ENCODE measurements at regions not wholly inside any gene's neighbourhood (a gene's known extent, or its start where the extent isn't known, plus 50 kb on each side); places are given as distances from the start of the nearest gene placed in this dataset.

DNA sequence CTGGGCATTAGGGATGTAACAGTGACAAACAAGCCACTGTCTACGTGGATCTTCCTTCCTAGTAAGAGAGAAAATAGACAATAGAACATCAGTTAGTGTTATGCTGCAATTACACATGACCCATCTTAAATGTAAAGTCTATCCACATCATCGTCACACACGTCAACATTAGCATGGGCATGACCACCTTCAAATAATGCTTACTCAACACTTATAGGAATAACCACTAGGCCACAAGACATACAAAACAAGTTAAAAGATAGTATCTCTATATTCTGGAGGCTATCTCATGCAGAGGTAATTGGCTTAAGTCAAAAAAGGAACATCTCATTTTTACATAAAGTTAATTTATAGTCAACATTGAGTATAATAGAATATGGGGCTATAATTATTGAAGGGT lies 156.5 kb downstream of the MOXD1 start:
- 67 to 100% (median 94%) methylated on average over 1 to 3 of the region's 3 CpGs; no CpG with 5 or more reads in 2 of the 10 experiments for WGBS, 10 experiments
- H3K4me3 ChIP-seq = no peak overlapping the region
- no peak for ATAC-seq (replicated peaks in 6 of 8)
- H3K27ac ChIP-seq = no peak overlapping the region
- in situ Hi-C loops (cut with MboI; ENCODE audit: low pct_unique_long_range_greater_than_20kb in 2 of 9, low sequenced_read_pairs in 9 of 9, unreplicated experiment in 9 of 9) = no loop called here
- H3K4me1 ChIP-seq (replicated peaks in 1 of 2) = no peaks in the 10 kb centered on the region

DNA sequence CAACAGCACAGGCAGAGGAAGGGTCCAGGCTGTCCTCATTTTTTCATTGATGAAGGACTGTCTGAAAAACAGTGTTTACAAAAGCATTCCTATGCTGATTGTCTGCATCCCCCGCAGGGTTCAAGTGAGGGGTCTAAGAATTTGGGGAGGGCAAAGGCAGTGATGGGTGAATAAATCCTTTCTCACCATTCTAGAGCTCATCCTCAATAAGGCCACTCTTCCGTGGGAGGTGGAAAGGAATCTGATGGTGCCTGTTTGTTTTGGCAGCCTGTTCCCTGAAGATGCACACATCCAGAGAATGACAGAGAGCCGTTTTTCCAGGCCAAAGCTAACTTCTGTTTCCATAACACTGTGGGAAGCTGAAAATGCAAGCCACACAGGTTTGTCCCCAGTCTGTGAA lies 164.5 kb downstream of the MOXD1 start:
- WGBS, 10 experiments = 0 to 28% (median 15%) methylated on average over 1 to 3 of the region's 3 CpGs; no CpG with 5 or more reads in 2 of the 10 experiments
- Histone ChIP-seq H3K4me1 (replicated peaks in 1 of 2) (no peaks in the 10 kb centered on the region), H3K27ac (no peak overlapping the region), H3K4me3 (no peak overlapping the region)
- peak in 2 of 8 experiments; percentile 21 to 92 for ATAC-seq (replicated peaks in 6 of 8)
- in situ Hi-C loops (cut with MboI; ENCODE audit: low pct_unique_long_range_greater_than_20kb in 2 of 9, low sequenced_read_pairs in 9 of 9, unreplicated experiment in 9 of 9) = no loop called here

DNA sequence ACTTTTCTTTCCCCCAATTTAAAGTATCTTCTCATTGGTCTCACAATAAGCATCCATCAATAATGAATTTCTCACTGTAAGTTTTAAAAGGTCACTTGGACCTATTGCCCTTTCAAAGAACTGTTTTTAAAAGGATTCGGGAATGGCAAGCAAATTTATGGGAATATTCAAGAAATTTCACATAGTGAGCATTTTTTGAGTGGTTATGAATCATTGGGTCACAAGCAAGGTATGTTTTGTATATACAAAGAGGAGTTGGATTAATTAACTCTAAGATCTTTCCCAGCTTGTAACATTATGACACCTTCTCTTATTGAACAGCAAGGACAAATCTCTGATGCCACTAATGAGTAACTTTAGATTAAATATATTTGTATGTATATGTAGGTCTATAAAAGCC lies 165.0 kb downstream of the MOXD1 start:
- in situ Hi-C loops (cut with MboI; ENCODE audit: low pct_unique_long_range_greater_than_20kb in 2 of 9, low sequenced_read_pairs in 9 of 9, unreplicated experiment in 9 of 9) = no loop called here
- H3K4me1 ChIP-seq (replicated peaks in 1 of 2) = peaks cover 0 to under 1% of the 10 kb centered on the region in 2 donors
- no peak overlapping the region for H3K27ac ChIP-seq
- H3K4me3 ChIP-seq = no peak overlapping the region
- ATAC-seq (replicated peaks in 6 of 8) = no peak
- WGBS, 10 experiments = 0 to 92% (median 70%) methylated on average over 1 of the region's 1 CpG; no CpG with 5 or more reads in 4 of the 10 experiments

DNA sequence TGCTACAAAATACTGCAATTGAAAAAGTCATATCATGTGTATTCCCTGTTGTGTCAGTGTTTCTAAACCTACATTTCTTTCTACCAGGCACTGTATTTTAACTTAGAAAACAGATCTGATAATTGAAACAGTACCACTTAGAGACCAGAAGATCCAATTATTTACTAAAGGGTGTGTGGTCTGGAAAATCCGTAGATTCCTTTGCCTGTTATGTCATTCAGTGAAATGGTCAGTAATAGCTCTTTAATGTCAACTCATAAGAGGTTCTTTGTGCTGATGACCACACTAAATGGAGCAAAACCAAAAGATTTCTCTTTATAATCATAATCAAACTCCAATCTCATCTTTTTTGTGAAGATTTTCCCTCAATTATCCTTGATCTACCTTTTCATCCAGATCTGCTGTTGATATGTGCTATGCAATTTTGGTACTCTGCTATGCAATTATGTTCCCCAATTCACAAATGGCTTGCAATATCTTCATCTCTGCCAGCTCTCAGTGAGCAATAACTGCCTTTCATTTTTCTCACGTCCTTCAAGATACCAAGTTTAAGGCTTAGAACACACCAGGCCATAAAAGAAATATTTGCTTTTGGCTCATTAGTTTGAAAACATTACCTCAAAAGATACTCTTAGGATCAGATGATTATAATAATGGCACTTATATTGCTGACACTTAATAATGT lies 165.5 kb downstream of the MOXD1 start:
- in situ Hi-C loops (cut with MboI; ENCODE audit: low pct_unique_long_range_greater_than_20kb in 2 of 9, low sequenced_read_pairs in 9 of 9, unreplicated experiment in 9 of 9) = no loop called here
- ATAC-seq (replicated peaks in 6 of 8) = no peak
- Histone ChIP-seq H3K4me3 (no peak overlapping the region), H3K4me1 (replicated peaks in 1 of 2) (peaks cover 0 to 3% of the 10 kb centered on the region in 2 donors), H3K27ac (no peak overlapping the region)
- WGBS, 10 experiments = 17 to 100% (median 82%) methylated on average over 1 to 2 of the region's 2 CpGs

DNA sequence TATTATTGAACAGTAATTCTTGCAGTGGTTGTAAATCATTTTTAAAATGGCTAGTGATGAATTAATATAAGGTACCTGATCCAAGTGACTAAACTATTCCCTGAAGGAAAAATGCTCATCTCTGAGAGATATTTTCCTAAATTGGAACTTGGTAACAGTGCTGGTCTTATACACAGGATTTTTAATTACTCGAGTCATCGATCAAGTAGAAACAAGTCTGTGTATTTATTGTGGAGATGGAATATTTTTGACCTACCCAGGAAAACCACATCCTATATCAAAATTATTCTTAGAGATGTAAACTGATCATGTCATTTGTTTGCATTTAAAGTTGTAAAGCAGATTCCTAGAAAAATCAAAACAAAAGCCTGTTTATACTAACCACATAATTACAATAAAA lies 166.9 kb downstream of the MOXD1 start:
- H3K4me3 ChIP-seq = no peak overlapping the region
- peaks cover 0 to 3% of the 10 kb centered on the region in 2 donors for H3K4me1 ChIP-seq (replicated peaks in 1 of 2)
- no peak for ATAC-seq (replicated peaks in 6 of 8)
- in situ Hi-C loops (cut with MboI; ENCODE audit: low pct_unique_long_range_greater_than_20kb in 2 of 9, low sequenced_read_pairs in 9 of 9, unreplicated experiment in 9 of 9) = no loop called here
- WGBS, 10 experiments = 78 to 100% (median 94%) methylated on average over 2 of the region's 2 CpGs; no CpG with 5 or more reads in 2 of the 10 experiments
- H3K27ac ChIP-seq = no peak overlapping the region

DNA sequence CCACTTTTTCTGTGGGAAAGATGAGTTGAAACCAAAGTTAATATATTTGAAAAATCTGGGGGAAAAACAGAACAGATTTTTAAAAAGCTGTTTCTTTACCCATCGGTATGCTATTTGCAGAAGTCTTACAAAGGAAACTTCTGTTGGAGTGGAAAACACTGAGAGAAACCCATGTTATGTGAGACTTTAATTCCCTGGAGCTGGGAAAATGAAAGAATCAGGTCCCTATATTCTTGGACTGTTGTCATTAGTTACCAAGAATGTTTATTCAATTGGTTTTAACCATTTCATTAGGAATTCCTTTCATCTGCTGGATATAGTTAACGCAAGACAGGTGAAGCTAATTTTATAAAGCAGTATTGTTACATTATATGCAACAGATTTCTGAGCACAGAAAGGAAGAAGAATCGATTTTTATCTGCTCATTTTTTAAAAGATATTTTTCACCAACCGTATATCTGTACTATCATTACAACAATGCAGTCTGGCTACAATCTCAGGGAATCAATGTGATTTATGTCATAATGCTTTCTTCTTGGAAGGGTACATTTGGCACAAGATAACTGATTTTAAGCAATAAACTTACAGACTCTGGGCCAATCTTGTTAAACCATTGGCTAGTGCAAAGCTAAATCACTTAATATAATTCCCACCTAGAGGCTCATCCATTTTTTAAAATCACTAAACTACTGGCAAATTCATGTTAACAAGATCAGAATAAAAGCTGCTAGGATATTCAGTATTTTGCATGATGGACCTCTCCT lies 170.0 kb downstream of the MOXD1 start:
- Histone ChIP-seq H3K4me1 (replicated peaks in 1 of 2) (peaks cover 0 to 3% of the 10 kb centered on the region in 2 donors), H3K4me3 (no peak overlapping the region), H3K27ac (no peak overlapping the region)
- ATAC-seq (replicated peaks in 6 of 8) = peak in 1 of 8 experiments; percentile 52
- in situ Hi-C loops (cut with MboI; ENCODE audit: low pct_unique_long_range_greater_than_20kb in 2 of 9, low sequenced_read_pairs in 9 of 9, unreplicated experiment in 9 of 9) = no loop called here
- WGBS, 10 experiments = 38 to 91% (median 67%) methylated on average over 3 to 4 of the region's 4 CpGs; no CpG with 5 or more reads in 1 of the 10 experiments

DNA sequence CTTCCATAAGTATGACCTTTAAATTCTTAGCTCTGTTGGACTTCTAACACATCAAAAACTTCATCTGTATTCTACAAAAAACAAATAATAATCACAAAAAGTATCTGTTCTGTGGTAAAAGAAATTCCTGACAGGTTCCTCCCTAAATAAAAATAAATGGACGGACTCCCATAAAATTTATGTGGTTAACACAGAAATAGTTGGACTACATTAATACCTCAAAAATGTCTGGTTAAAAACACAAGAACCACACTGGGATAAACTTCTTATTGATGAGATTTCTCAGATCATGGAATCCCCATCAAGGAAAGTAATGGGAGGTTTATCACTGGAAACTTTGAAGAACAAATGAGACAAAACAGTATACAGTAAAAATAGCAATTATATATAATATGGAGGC lies 172.4 kb downstream of the MOXD1 start:
- Histone ChIP-seq H3K4me3 (no peak overlapping the region), H3K4me1 (replicated peaks in 1 of 2) (peaks cover 0 to 3% of the 10 kb centered on the region in 2 donors), H3K27ac (no peak overlapping the region)
- 0 to 100% (median 82%) methylated on average over 1 of the region's 1 CpG; no CpG with 5 or more reads in 2 of the 10 experiments for WGBS, 10 experiments
- in situ Hi-C loops (cut with MboI; ENCODE audit: low pct_unique_long_range_greater_than_20kb in 2 of 9, low sequenced_read_pairs in 9 of 9, unreplicated experiment in 9 of 9) = no loop called here
- no peak for ATAC-seq (replicated peaks in 6 of 8)

DNA sequence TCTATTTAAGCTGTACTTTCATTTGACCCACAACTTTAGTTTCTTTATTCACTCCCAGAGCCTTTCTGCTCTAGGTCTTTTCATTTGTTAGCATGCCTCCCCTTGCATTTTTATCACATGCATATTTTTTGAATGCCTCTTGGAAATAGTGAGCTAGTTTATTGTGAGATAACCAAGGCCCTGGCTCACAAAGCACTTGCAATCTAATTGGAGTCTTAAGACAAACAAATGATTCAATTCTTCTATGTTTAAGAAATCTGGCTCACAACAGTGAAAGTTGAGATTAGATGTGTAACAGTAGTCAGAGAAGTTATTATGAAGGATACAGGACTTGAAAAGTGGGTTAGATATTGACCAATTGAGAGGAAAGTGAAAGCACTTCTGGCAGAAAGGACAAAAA lies 173.4 kb downstream of the MOXD1 start:
- ATAC-seq (replicated peaks in 6 of 8) = peak in 3 of 8 experiments; percentile 52 to 78 (median 71)
- Histone ChIP-seq H3K27ac (no peak overlapping the region), H3K4me1 (replicated peaks in 1 of 2) (peaks cover 0 to 3% of the 10 kb centered on the region in 2 donors), H3K4me3 (no peak overlapping the region)
- in situ Hi-C loops (cut with MboI; ENCODE audit: low pct_unique_long_range_greater_than_20kb in 2 of 9, low sequenced_read_pairs in 9 of 9, unreplicated experiment in 9 of 9) = no loop called here

DNA sequence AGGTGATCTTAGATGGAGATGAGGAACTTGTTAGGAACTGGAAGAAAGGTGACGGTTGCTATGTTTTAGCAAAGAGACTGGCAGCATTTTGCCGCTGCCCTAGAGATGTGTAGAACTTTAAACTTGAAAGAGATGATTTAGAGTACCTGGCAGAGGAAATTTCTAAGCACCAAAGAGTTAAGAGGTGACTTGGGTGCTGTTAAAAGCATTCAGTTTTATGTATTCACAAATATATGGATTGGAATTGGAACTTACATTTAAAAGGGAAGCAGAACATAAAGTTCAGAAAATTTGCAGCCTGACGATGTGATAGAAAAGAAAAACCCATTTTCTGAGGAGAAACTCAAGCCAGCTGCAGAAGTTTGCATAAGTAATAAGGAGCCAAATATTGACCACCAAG lies 176.3 kb downstream of the MOXD1 start:
- WGBS, 10 experiments = 38 to 100% (median 79%) methylated on average over 1 to 3 of the region's 3 CpGs
- Histone ChIP-seq H3K4me1 (replicated peaks in 1 of 2) (no peaks in the 10 kb centered on the region), H3K4me3 (no peak overlapping the region), H3K27ac (no peak overlapping the region)
- ATAC-seq (replicated peaks in 6 of 8) = no peak
- in situ Hi-C loops (cut with MboI; ENCODE audit: low pct_unique_long_range_greater_than_20kb in 2 of 9, low sequenced_read_pairs in 9 of 9, unreplicated experiment in 9 of 9) = loop anchor here in 4 of 9 experiments (25.0 kb wide), 3 partner anchors 288 to 538 kb away; no protein-coding TSS in a partner anchor

DNA sequence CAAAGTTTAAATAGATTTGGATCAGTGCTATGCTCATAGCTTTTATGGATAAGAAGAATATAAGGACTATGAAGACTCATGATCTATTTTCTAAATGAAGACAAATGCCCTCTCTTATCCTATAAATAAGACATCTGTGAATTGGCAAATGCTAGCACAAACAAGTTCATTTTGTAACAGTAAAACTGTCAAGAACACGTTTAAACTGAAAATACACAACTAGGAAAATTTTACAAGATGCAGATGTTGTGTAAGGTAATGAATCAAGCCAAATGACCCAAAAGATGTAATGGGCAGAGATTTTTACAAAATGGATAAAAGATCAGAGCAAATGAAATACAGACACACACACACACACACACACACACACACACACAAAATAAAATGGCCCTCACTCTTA lies 180.5 kb downstream of the MOXD1 start:
- H3K4me1 ChIP-seq (replicated peaks in 1 of 2) = no peaks in the 10 kb centered on the region
- in situ Hi-C loops (cut with MboI; ENCODE audit: low pct_unique_long_range_greater_than_20kb in 2 of 9, low sequenced_read_pairs in 9 of 9, unreplicated experiment in 9 of 9) = loop anchor here in 4 of 9 experiments (25.0 kb wide), 3 partner anchors 283 to 533 kb away; no protein-coding TSS in a partner anchor
- H3K4me3 ChIP-seq = no peak overlapping the region
- 0 to 89% (median 58%) methylated on average over 1 of the region's 1 CpG; no CpG with 5 or more reads in 2 of the 10 experiments for WGBS, 10 experiments
- no peak overlapping the region for H3K27ac ChIP-seq
- no peak for ATAC-seq (replicated peaks in 6 of 8)

DNA sequence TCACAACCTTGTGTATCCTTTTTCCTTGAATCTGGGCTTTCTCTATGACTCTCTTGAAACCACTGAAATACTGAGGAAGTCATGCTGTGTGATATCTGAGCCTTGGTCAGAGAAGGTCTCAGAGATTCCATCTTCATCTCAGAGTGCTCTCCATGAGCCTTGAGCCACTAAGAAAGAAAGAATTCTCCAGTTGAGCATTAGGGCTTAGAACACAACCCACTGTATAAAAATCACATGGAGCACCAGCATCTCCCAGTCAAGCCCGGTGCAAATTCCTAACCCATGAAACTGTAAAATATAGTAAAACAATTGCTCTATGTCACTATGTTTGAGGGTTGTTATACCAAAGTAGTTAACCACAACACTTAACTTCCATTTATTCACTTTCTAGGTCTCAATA lies 181.4 kb downstream of the MOXD1 start:
- WGBS, 10 experiments = 90 to 100% (median 100%) methylated on average over 1 of the region's 1 CpG; no CpG with 5 or more reads in 6 of the 10 experiments
- ATAC-seq (replicated peaks in 6 of 8) = no peak

DNA sequence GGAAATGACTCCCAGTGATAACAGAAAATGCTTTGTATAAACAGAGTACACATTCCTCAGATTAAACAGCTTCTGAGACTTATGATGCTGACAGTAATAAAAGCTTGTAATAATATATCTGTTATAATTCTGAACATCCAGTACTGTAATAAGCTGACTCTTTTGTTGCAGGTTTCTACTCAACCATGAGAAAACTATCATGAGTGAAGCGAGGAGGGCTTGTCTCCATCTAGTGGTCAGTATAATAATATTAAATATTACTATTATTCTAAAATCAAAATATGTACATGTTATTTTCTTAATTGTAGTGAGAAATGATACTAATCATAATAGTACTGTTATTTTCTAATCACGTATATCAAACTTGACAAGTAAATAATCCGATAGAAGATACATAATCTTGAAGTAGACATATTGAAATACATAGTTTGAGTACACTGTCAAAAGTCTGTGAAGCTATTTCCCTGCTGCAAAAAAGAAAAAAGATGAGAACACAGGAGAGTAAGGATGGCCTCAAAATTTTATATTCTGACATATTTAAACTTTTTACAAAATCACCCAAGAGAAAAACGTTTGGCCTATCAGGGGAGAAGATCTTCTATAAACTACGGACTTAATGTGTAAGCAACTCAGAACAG lies 183.1 kb downstream of the MOXD1 start:
- peak in 1 of 8 experiments; percentile 26 for ATAC-seq (replicated peaks in 6 of 8)
- Histone ChIP-seq H3K4me3 (no peak overlapping the region), H3K27ac (no peak overlapping the region), H3K4me1 (replicated peaks in 1 of 2) (no peaks in the 10 kb centered on the region)
- 3 to 77% (median 52%) methylated on average over 1 to 5 of the region's 5 CpGs for WGBS, 10 experiments
- in situ Hi-C loops (cut with MboI; ENCODE audit: low pct_unique_long_range_greater_than_20kb in 2 of 9, low sequenced_read_pairs in 9 of 9, unreplicated experiment in 9 of 9) = loop anchor here in 4 of 9 experiments (25.0 kb wide), 3 partner anchors 281 to 531 kb away; no protein-coding TSS in a partner anchor

More for the DNA sequence above, 181.4 kb downstream of the MOXD1 start:
- no peak overlapping the region for H3K27ac ChIP-seq
- H3K4me1 ChIP-seq (replicated peaks in 1 of 2) = no peaks in the 10 kb centered on the region
- no peak overlapping the region for H3K4me3 ChIP-seq
- in situ Hi-C loops (cut with MboI; ENCODE audit: low pct_unique_long_range_greater_than_20kb in 2 of 9, low sequenced_read_pairs in 9 of 9, unreplicated experiment in 9 of 9) = loop anchor here in 4 of 9 experiments (25.0 kb wide), 3 partner anchors 283 to 533 kb away; no protein-coding TSS in a partner anchor

DNA sequence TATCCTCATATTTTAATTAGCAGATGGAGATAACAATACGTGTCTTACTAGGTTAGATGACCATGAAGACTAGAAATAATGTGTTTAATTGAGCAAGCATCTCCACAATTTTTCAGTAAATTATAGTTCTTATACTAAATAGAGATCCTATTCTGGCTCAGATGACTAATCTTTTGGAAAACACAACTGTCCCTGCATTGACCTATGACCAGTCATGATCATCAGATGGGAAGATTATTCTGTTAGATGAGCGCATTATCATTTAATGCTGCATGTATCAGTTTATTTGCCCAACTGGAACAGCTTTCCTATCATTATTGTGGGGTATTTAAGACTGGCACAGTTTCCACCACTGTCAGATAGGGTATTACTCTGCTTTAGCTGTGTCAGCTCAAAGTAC lies 185.5 kb downstream of the MOXD1 start:
- in situ Hi-C loops (cut with MboI; ENCODE audit: low pct_unique_long_range_greater_than_20kb in 2 of 9, low sequenced_read_pairs in 9 of 9, unreplicated experiment in 9 of 9) = loop anchor here in 4 of 9 experiments (25.0 kb wide), 3 partner anchors 279 to 529 kb away; no protein-coding TSS in a partner anchor
- no peak overlapping the region for H3K27ac ChIP-seq
- 46 to 100% (median 89%) methylated on average over 1 to 2 of the region's 2 CpGs; no CpG with 5 or more reads in 3 of the 10 experiments for WGBS, 10 experiments
- H3K4me3 ChIP-seq = no peak overlapping the region
- ATAC-seq (replicated peaks in 6 of 8) = no peak
- H3K4me1 ChIP-seq (replicated peaks in 1 of 2) = no peaks in the 10 kb centered on the region
